Activated effector memory CD4-positive, alpha-beta T cell treated with Interleukin-2 at 50 U/mL for 16 hours (primary cell): ENCODE measurements at regions not wholly inside any gene's neighbourhood (a gene's known extent, or its start where the extent isn't known, plus 50 kb on each side); places are given as distances from the start of the nearest gene placed in this dataset.

Experiments
- DNase-seq: peaks from one replicate; pipeline ENCODE4 v3.0.0-alpha.2; 2020

DNA sequence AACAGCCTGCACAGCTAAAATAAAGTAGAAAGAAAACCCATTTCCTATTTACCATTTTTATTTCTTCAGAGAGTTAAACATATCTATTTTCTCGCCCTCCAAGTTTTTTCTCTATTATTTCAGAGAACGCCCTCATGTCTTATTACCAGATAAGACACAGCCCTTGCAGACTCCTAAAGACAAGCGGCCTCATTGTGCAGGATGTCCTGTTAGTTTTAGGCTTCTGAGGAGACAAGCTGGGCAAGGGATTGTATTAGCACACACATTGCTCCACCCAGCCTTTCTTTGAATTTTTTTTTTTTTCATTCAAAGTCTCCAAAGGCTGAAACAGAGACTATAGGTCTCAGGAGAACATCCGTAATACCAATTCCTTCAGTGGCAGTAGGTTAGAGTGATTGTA lies 101.8 kb upstream of the UBL3 start:
- DNase-seq: no peak

DNA sequence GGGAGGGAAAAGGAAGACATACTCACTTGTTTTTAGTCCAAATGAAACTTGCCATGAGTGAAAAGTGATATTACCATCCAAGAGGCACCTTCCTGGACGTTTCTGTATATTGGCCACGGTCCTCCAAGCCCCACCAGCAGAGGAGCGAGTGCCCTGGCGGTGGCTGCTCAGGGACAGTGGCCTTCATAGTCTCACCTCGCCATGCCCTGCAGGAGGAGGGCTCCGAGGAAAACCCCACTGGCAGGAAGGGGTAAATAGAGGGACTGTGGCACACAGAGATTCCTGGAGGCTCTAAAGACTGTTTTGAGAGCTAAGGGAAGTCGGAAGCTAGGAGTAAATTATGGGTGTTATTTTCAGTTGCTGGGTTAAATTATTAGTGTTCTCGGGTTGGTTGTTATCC lies 98.4 kb upstream of the UBL3 start:
- DNase-seq: no peak

DNA sequence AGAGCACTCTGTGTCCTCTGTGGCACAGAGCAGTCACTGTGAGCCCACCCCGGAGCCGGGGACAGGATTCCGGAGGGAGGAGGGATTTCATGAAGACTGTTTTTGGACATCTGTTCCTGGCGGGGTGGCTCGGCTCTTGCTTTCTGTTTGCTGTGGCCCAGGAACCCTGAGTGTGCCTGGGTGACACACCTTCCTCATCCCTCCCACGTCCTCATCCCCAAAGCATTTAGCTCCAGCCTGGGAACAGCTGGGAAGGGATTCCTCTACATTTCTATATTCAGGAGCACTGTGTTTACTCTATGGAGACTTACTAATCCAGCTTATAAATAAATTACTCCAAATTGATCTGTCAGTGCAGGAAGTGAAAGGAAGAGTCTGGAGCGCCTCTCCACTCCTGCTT lies 97.8 kb upstream of the UBL3 start:
- no peak for DNase-seq

DNA sequence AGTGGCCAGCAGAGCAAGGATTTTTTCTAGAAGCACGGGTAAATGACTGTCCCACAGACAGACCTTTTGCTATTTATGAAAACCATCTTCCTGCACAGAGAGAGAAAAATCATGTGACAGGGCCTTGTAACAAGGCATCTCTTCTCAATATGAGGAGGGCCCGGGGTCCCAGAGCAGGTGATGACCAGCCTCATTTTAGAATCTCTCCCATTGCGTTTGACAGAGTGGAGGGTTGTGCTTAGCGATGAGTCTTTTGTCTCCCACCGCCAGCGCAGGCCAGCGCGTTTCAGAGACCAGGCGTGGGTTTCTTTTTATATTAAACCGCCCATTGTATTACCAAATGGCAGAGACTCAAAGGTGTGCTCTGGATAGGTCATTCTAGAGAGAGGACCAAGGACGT lies 97.4 kb upstream of the UBL3 start:
- DNase-seq: no peak

DNA sequence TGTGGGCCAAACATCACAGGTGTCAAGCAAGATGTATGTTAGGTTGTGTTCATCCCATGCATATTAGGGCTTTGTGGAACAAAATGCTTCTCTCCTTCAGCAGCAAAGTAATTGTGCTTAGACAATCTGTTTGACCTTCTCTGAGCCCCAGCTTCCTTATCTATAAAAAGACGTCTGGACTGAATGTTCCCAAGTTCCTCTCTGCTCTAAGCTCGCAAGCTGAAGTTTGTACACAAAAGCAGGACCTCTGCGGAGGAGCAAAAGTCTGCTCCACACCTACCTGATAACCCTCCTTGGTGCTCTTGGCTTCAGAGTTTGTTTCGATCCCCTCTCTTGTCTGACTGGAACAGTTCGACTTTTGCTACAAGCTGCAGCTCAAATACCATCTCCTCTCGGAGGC lies 95.7 kb upstream of the UBL3 start:
- DNase-seq: no peak

DNA sequence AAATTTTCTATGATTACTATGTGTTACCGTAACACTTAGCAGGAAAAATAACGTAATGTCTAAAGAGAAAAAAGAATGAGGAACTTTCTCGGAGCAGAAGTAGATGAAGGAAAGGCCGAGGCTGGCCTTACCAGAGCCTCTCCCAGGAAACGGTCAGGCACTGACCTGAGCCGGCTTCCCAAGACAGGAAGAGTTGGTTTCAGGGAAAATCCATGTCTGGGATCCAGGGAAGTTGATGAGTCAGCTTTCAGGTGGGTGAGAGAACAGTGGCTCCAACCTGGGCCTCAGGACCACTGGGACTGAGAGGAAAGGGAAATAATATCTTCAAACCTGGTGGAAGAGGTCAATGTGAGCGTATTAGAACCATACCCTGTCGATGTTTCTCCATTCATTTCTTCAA lies 93.3 kb upstream of the UBL3 start:
- DNase-seq: no peak

DNA sequence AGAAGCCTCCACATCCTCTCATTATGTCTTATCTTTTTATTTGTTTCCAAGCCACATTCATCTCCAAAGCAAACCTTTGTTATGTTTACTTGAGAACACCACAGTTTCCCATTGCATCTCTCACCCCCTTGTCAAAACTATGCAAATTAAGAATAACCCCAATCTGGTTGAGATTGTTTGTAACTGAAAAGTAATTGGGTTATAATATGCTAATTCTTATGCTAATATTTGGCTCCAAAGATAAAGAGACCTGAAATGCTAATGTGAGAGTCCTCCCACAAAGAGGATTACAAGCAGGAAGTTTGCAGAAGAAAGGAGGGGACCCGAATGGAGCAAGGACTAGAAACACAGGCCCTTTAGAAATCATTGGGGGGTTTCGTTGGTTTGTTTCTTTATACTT lies 92.9 kb upstream of the UBL3 start:
- no peak for DNase-seq

GRCh38 chr13:29940715-29941114 lies 90.3 kb upstream of the UBL3 start:
- no peak for DNase-seq

- no peak for DNase-seq
These were observed 88.7 kb upstream of the UBL3 start for GRCh38 chr13:29939158-29939557.

DNA sequence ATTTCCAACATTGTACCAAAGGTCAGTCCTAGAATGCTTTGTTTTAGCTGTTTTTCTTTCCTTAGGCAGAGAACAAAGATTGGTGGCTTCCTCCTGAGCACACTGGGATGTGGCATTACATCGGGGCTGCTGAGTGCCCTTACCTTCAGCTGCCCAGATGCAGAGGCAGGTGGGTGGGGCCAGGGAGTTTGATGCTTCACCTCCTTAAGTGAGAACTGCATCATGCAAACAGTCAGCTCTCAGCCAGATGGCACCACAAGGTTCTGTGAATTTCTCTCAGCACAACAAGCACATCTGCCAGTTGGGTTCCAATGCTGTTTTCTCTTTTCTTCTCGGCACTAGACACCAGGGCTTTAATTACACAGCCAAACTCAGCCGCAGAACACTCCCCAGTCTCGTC lies 87.4 kb upstream of the UBL3 start:
- DNase-seq: peak; percentile 57

DNA sequence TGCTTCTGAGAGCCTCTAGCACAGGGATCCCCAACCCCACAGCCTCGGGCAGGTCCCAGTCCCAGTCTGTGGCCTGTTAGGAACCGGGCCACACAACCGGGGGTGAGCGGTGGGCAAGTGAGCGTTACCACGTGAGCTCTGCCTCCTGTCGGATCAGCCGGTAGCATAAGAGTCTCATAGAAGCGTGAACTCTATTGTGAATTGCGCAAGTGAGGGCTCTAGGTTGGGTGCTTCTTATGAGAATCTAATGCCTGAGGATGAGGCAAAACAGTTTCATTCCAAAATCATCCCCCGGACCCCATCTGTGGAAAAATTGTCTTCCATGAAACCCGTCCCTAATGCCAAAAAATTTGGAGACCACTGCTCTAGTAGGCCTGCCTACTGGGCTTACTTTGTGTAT lies 87.0 kb upstream of the UBL3 start:
- no peak for DNase-seq

- no peak for DNase-seq
These were observed 86.5 kb upstream of the UBL3 start for GRCh38 chr13:29936956-29937355.

DNA sequence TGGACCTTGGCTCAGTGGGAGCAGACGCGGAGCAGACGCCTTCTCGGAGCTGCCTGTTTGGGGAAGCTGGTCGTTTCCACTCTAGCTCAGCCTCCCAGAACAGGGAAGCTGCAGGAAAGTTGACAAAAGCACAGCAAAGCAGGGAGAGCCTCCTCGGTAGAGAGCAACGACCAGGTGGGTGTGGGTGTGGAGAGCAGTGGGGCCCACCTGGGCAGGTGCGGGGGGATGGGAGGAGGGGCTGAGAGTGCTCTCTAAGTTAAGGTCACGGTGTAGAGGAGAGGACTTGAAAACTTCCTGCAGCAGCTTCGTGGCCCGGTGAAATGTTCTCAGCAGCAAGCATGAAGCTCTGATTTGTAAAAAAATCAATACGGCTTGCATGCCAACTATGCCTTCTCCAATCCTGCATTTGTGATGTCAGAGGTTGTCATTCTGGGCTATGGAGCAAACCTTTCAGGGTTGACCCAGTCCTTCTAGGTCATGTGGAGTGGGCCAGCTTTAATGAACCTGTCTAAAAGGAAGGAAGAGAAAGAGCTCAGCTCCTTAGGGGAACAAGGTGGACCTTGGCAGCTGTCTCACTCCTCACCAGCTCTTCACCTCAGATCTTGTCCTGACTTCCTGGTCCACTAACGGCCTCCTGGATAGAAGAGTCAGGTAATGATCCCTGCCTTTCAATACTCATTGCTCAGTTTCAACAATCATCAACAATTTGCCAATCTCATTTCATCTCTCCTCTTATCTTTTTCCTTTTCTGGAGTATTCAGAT lies 85.8 kb upstream of the UBL3 start:
- DNase-seq: peak; percentile 22

- peak; percentile 76 for DNase-seq
These were observed 85.0 kb upstream of the UBL3 start for GRCh38 chr13:29935309-29935981.

DNA sequence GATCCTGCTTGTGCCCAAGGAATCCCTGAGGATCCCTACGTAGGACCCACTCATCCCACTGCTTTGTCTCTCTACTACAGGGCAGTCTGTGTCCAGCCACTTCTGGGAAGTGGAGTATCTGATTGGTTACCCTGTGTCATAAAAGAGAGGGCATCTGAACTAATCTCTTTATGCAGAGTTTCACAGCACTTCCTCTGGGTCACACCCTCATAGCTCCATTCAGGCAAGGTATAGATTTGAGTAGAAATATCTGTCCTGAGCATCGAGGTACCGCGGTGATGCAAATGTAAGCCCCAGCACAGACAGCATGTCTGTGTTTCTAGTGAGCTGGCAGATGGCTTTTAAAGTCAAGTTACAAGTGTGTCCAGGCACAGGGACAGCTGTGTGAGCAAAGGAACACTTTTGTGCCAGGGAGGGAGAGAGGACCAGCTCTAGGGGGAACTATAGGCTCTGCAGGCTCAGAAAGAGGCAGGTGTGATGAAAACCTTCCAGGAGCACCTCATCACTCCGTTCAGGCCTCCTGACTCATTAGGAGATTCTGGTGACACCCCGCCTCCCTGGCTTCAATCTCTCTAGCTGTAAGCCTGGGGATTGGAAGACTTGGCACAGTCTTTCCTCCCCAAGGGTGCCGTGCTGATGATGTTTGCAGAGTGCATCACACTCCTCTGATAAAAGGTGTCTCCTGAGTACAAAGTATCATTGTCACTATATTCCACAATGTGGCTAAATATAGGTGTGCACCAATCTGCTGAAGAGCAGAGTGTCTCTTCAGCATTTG lies 84.3 kb upstream of the UBL3 start:
- DNase-seq: no peak

GRCh38 chr13:29933401-29933800 lies 83.0 kb upstream of the UBL3 start:
- DNase-seq: no peak

- no peak for DNase-seq
These were observed 81.3 kb upstream of the UBL3 start for GRCh38 chr13:29931696-29932095.

- no peak for DNase-seq
These were observed 78.8 kb upstream of the UBL3 start for GRCh38 chr13:29929062-29929847.

DNA sequence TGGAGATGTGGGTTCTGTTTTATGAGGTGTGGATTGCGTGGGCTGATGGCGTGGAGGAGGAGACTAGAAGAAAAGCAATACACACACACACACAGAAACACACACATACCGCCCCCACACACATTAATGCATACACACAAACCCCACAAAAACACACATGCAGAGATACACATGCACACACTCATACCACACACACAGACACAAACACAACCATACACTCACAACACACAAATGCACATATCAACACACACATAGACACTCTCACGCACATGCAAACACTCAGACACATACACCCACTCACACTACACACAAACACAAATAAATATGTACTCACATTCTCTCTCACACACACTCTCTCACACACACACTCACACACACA lies 75.7 kb upstream of the UBL3 start:
- no peak for DNase-seq

GRCh38 chr13:29925457-29926097 lies 75.2 kb upstream of the UBL3 start:
- DNase-seq: no peak

GRCh38 chr13:29924482-29925350 lies 74.3 kb upstream of the UBL3 start:
- DNase-seq: no peak
